AG09319 (cell line): ENCODE measurements at regions not wholly inside any gene's neighbourhood (a gene's known extent, or its start where the extent isn't known, plus 50 kb on each side); places are given as distances from the start of the nearest gene placed in this dataset.

Experiments
- DNase-seq: peaks from one replicate; pipeline ENCODE4 v3.0.0-alpha.2; 2010; ENCODE audit warnings: low read depth; ENCODE audit errors: extremely low read depth
- TF ChIP-seq, protein P1 (sequence below): IDR thresholded peaks from 2 replicates; pipeline ENCODE4 v1.5.1; 2011; ENCODE audit warnings: low read depth, mild to moderate bottlenecking, inconsistent platforms, low read length, moderate library complexity

DNA sequence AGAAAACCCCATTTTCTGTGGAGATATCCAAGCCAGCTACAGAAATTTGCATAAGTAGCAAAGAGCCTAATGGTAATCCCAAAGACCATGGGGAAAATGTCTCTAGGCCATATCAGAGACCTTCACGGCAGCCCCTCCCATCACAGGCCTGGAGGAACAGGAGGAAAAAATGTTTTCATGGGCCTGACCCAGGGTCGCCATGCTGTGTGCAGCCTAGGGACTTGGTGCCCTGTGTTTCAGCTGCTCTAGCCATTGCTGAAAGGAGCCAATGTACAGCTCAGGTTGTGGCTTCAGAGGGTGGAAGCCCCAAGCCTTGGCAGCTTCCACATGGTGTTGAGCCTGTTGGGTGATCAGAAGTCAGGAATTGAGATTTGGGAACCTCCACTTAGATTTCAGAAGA, 1150.7 kb downstream of the OTOL1 start:
- DNase-seq, result no peak
- TF ChIP-seq, protein P1, sequence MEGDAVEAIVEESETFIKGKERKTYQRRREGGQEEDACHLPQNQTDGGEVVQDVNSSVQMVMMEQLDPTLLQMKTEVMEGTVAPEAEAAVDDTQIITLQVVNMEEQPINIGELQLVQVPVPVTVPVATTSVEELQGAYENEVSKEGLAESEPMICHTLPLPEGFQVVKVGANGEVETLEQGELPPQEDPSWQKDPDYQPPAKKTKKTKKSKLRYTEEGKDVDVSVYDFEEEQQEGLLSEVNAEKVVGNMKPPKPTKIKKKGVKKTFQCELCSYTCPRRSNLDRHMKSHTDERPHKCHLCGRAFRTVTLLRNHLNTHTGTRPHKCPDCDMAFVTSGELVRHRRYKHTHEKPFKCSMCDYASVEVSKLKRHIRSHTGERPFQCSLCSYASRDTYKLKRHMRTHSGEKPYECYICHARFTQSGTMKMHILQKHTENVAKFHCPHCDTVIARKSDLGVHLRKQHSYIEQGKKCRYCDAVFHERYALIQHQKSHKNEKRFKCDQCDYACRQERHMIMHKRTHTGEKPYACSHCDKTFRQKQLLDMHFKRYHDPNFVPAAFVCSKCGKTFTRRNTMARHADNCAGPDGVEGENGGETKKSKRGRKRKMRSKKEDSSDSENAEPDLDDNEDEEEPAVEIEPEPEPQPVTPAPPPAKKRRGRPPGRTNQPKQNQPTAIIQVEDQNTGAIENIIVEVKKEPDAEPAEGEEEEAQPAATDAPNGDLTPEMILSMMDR, result no peak

DNA sequence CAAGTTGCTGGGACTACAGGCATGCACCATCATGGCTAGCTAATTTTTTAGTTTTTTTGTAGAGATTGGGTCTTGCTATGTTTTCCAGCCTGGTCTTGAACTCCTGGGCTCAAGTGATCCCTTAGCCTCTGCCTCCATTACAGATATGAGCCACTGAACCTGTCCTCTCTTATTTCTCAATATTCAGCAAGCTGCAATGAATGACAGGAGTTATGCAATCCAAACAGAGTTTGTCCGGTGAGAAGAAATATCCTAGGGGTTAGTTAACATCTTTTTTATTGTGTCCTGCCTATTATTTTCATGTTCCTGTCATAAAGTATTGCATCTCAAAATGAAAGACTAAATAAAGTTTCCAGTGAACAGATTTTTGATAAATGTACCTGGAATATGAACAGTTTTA, 1161.4 kb downstream of the OTOL1 start:
- TF ChIP-seq, protein P1, result no peak
- no peak for DNase-seq

DNA sequence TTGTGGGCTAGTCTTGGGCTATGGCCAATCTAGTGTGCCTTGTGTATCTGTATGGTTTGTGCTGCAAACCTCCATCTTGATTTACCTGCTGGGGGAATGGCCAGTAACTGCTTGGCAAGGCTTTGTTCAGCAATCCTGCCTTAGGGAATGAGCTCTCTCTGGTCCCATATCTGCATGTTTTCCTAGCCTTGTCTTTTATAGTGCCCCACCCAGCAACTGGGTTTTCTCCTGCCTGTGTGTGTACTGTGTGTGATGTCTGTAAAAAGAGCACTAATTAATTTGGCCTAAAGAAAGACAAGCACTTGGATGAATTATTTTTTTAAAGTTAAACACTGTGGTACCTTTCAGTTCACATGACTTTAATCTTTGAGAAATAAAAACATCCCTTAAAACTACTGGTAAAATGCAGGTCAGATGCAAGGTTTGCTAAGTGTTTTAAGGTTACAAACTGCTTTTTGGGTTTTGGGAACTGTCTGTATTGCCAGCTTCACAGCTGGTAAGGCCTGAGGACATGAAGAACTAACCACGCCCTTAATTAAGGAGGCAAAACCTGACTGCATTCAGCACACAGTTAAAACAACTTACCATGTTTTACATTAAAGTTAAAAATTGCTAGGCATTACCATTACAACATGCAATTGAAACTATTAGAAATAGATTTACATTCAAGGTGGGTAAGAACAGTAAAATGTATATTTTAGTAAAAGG, 1169.2 kb downstream of the OTOL1 start:
- TF ChIP-seq, protein P1, result no peak
- DNase-seq, result no peak

DNA sequence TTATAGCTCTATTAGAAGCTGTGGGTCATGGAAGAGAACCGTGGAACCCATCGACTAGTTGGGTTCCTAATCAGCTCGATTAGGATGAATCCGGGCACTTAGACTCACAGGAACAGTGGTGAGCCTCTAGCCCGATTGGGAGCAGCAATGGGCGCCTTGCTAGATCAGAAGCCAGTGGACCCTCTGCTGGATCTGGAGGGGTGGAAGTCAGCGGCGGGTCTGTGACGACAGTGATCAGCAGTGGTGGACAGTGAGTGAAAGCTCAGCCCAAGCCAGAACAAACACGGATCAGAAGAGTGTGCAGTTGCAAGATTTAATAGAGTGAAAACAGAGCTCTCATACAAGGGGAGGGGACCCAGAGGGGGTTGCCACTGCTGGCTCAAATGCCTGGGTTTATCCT, 1170.2 kb downstream of the OTOL1 start:
- TF ChIP-seq, protein P1, result no peak
- no peak for DNase-seq

DNA sequence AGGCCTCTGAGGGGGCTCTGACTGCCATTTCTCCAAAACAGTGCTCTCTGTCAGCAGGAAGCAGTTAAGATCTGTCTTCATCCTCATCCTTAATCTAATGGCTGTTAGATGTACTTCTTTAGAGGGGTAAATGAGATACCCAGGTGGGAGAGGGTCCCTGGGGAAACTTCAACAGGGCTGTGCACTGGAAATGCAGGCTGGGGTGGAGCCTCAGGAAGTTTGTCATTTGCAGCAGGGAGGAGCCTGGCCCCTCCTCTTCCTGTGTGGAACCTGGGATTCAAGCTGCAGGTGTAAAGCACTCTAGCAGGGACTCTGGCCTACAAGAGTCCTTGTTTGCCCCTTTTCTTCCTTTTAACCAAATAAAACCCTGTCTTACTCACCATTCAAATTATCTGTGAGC, 1173.6 kb downstream of the OTOL1 start:
- no peak for DNase-seq
- TF ChIP-seq, protein P1, result no peak

DNA sequence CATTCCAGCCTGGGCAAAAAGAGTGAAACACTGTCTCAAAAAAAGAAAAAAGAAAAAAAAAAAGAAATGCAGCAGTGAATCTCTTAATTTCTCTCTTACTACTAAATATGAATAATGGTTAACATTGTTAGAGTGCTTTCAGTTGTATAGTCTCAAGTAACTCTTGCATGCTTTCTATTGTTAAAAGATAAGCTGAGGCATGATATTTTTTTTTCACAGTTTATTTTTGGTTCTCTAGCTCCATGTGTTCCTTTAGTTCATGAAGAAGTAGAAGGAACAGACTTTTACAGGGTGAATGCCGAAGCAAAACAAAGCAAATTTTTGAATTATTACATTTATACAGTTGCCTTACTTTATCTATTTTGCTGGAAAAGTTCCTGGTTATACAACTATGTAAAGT, 1180.9 kb downstream of the OTOL1 start:
- TF ChIP-seq, protein P1, result no peak
- no peak for DNase-seq

DNA sequence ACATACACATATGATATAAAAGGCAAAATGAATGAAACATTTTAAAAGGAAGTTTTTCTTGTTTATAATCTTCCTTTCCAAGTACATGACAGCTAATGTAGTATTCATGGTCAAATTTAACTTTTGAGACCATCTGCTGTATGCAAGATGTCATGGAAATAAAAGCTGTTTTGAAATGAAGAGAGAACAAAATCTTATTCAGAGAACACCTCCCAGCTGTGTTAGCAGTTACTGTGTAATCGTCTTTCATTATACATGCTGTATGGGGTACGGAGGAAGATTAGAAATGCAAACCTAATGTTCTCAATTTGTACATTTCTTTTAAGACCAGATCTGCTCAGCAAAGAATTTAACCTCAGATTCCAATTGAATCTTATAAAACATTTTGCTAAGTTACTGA, 1182.3 kb downstream of the OTOL1 start:
- DNase-seq, result no peak
- TF ChIP-seq, protein P1, result no peak
